ENCODE measurements at regions not wholly inside any gene's neighbourhood (a gene's known extent, or its start where the extent isn't known, plus 50 kb on each side); places are given as distances from the start of the nearest gene placed in this dataset.

- TF ChIP-seq EZH2 (IDR thresholded peaks at IDR 0.05; ENCODE audit: low read depth, low read length, severe bottlenecking) = no peak
- TF ChIP-seq KDM5A (IDR thresholded peaks at IDR 0.05; ENCODE audit: low read length) = no peak
- TF ChIP-seq CTCF (IDR thresholded peaks at IDR 0.05; ENCODE audit: control extremely low read depth in 1 of 3, insufficient read depth in 1 of 3, low read depth in 1 of 3, low read length in 3 of 3) = no peak
- no peak for TF ChIP-seq CBX5 (IDR thresholded peaks at IDR 0.05; ENCODE audit: low read depth, low read length)
- no peak for TF ChIP-seq SIX5 (IDR thresholded peaks at IDR 0.05; ENCODE audit: low read depth, low read length)
- no peak for TF ChIP-seq POLR2A (IDR thresholded peaks at IDR 0.05; ENCODE audit: control extremely low read depth in 1 of 2, low read depth in 2 of 2, low read length in 2 of 2)
- TF ChIP-seq CHD2 (IDR thresholded peaks at IDR 0.05; ENCODE audit: low read length) = no peak
- TF ChIP-seq GTF2F1 (IDR thresholded peaks at IDR 0.05; ENCODE audit: borderline replicate concordance, low read depth, low read length) = no peak
- no peak for TF ChIP-seq RBBP5 (IDR thresholded peaks at IDR 0.05; ENCODE audit: borderline replicate concordance, low read depth, low read length)
- no peak for TF ChIP-seq SRF (IDR thresholded peaks at IDR 0.05; ENCODE audit: low read depth, low read length)
- TF ChIP-seq TBP (IDR thresholded peaks at IDR 0.05; ENCODE audit: low read depth, low read length) = no peak
- no peak for TF ChIP-seq JUN (IDR thresholded peaks at IDR 0.05; ENCODE audit: low read depth, low read length)
- TF ChIP-seq POLR2AphosphoS5 (IDR thresholded peaks at IDR 0.05; ENCODE audit: low read depth, low read length) = no peak
- no peak for TF ChIP-seq RFX5 (IDR thresholded peaks at IDR 0.05; ENCODE audit: borderline replicate concordance, low read depth, low read length)
These were observed 411.8 kb upstream of the PTBP2 start for GRCh38 chr1:96309783-96310182.

Data from H1 (cell line).